ENCODE measurements at regions not wholly inside any gene's neighbourhood (a gene's known extent, or its start where the extent isn't known, plus 50 kb on each side); places are given as distances from the start of the nearest gene placed in this dataset.

GRCh38 chr6:20028143-20028542 is 184.1 kb downstream of the MBOAT1 start:
- DNase-seq: peak; percentile 39

GRCh38 chr6:20028562-20028961 is 183.7 kb downstream of the MBOAT1 start:
- DNase-seq: no peak

GRCh38 chr6:20029979-20030378 is 182.3 kb downstream of the MBOAT1 start:
- DNase-seq: no peak

GRCh38 chr6:20031342-20031741 is 180.9 kb downstream of the MBOAT1 start:
- DNase-seq: no peak

- no peak for DNase-seq
Observed at GRCh38 chr6:20033697-20034407, 178.4 kb downstream of the MBOAT1 start.

GRCh38 chr6:20034408-20034769 is 177.9 kb downstream of the MBOAT1 start:
- no peak for DNase-seq

GRCh38 chr6:20036141-20036677 is 176.1 kb downstream of the MBOAT1 start:
- no peak for DNase-seq

GRCh38 chr6:20038410-20039204 is 173.7 kb downstream of the MBOAT1 start:
- DNase-seq: no peak

GRCh38 chr6:20044883-20045282 is 167.4 kb downstream of the MBOAT1 start:
- no peak for DNase-seq
